Activated naive CD4-positive, alpha-beta T cell treated with anti-CD3 and anti-CD28 coated beads for 36 hours (primary cell): ENCODE measurements at regions not wholly inside any gene's neighbourhood (a gene's known extent, or its start where the extent isn't known, plus 50 kb on each side); places are given as distances from the start of the nearest gene placed in this dataset.

Source experiments
- CTCF ChIA-PET: fragments of 350-600 bp; sonication (Branson Sonifier 250); formaldehyde crosslinking; loops from one replicate; lab custom pipeline; 2021; ENCODE audit warnings: antibody characterized with exemption; lab: Charles Lee
- DNase-seq: peaks from one replicate; pipeline ENCODE4 v3.0.0-alpha.2; 2020
- H3K27ac Mint-ChIP-seq: one replicate; pipeline ENCODE4 v1.8.0; 2021; ENCODE audit warnings: mild to moderate bottlenecking, mixed read lengths
- H3K27me3 Mint-ChIP-seq: one replicate; pipeline ENCODE4 v1.8.0; 2021; ENCODE audit warnings: low read depth, mixed read lengths
- H3K36me3 Mint-ChIP-seq: one replicate; pipeline ENCODE4 v1.8.0; 2021; ENCODE audit warnings: low read depth, mixed read lengths
- H3K4me1 Mint-ChIP-seq: one replicate; pipeline ENCODE4 v1.8.0; 2021; ENCODE audit warnings: low read depth, mixed read lengths
- H3K4me3 Mint-ChIP-seq: one replicate; pipeline ENCODE4 v1.8.0; 2021; ENCODE audit warnings: mild to moderate bottlenecking, moderate library complexity, mixed read lengths
- H3K9me3 Mint-ChIP-seq: one replicate; pipeline ENCODE4 v1.8.0; 2021; ENCODE audit warnings: mixed read lengths
- intact Hi-C: fragments of 100-400 bp; cut with micrococcal nuclease; formaldehyde crosslinking; loops from one replicate; pipeline ENCODE4 v1.15.1; 2023

DNA sequence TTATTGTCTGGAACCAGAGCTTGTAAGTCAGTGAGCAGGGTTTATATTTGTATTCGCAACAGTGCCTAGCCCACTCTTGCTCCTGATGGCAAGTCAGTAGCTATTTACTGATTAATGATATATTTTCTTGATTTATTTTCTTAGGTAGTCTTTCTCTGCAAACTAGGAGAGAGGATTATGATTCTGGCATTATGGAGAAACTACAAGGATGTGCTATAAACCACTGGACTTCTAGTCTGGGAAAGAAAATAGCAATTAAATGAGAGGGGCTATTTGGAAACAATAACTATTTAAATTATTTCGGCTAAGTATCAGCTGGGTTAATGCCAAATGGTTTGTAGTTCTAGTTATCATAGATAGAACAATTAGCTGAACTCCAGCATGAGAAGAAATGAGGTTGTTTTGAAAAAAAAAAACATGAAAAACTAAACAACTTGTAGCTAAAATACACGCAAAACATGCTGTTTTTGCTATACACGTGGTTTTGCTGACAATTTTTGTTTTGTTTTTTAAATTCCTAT, 304.9 kb upstream of the TCF21 start:
- H3K4me1 Mint-ChIP-seq: no peaks in the 10 kb centered on the region
- no peaks in the 10 kb centered on the region for H3K36me3 Mint-ChIP-seq
- H3K27me3 Mint-ChIP-seq: peaks cover under 1% of the 10 kb centered on the region
- CTCF ChIA-PET: no interaction called here
- H3K27ac Mint-ChIP-seq: no peak overlapping the region
- H3K4me3 Mint-ChIP-seq: no peak overlapping the region
- intact Hi-C loops: no loop called here
- DNase-seq: no peak
- no peaks in the 10 kb centered on the region for H3K9me3 Mint-ChIP-seq

DNA sequence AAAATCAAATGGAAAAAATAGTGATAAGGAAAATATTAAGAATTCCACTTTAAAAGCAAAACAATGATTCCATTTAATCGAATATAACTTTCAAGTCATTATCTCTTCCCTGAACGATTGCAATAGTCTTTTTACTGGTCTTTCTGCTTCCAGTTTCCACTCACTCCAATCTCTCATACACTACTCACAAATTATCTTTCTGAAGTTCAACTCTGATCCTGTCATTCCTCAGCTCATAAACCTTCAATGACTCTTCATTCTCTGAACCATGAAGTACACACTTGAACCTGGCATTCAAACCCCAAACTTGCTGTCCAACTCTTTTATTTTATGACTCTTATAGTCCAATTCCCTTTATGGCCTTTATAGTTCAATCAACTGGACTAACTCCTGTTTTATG, 304.1 kb upstream of the TCF21 start:
- H3K9me3 Mint-ChIP-seq: no peaks in the 10 kb centered on the region
- no peaks in the 10 kb centered on the region for H3K4me1 Mint-ChIP-seq

DNA sequence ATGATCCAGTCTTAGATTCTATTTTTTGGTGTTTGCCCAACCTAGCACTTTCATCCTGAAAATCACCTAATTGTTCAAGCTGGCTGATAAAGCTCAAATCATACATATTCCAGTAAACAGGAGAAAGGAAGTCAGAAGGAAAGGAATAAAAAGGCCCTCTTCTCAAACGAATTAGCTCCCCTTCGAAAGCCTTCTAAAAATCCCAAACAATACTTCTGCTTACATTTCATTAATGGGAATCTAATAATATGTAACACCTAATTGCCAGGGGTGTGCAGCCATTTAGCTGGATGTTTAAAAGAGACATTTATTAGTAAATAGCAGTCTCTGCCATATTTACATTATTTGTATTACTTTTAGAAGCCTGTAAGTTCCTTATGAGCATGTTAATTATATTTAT, 302.9 kb upstream of the TCF21 start:
- DNase-seq: no peak
- CTCF ChIA-PET: interaction anchor here (0.6 kb wide), 2 partner anchors 13 to 19 kb away, joined by 3 read pairs; no protein-coding TSS in a partner anchor
- Mint-ChIP-seq H3K36me3 (no peaks in the 10 kb centered on the region), H3K9me3 (no peaks in the 10 kb centered on the region), H3K4me1 (no peaks in the 10 kb centered on the region), H3K27ac (no peak overlapping the region), H3K4me3 (no peak overlapping the region), H3K27me3 (no peaks in the 10 kb centered on the region)
- intact Hi-C loops: no loop called here

More for the DNA sequence above, 304.1 kb upstream of the TCF21 start:
- DNase-seq: no peak
- no peak overlapping the region for H3K4me3 Mint-ChIP-seq
- no peak overlapping the region for H3K27ac Mint-ChIP-seq
- no peaks in the 10 kb centered on the region for H3K36me3 Mint-ChIP-seq
- H3K27me3 Mint-ChIP-seq: no peaks in the 10 kb centered on the region
- intact Hi-C loops: no loop called here
- CTCF ChIA-PET: no interaction called here

DNA sequence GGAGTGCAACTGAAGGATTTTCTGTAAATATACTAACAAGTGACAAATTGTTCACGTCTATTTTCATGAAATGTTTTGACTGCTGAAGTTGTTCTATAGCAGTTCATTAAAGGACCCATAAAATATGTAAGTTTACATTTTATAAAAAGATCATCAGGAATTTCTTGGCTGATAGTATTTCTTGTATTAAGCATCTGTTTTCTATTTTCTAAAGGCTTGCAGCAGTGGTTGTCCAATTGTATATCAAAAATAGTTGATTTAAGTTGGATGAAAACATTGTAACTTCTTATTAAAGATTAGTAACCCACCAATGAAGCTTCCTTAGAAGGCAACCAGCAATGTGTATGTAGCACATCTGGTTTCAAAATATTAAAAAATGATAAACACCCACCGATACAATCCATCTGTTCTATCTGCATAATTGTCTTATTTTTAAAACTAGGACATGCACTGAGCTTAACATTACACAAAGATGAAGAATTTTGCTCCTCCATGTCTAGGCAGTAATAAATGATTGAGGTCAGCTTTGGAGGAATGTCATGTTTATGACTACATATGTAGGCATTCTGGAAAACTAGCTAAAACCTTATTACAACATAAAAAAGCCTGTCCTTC, 301.3 kb upstream of the TCF21 start:
- DNase-seq: no peak
- H3K4me1 Mint-ChIP-seq: no peaks in the 10 kb centered on the region
- no peaks in the 10 kb centered on the region for H3K9me3 Mint-ChIP-seq
- H3K4me3 Mint-ChIP-seq: no peak overlapping the region
- H3K27ac Mint-ChIP-seq: no peak overlapping the region
- CTCF ChIA-PET: no interaction called here
- H3K27me3 Mint-ChIP-seq: no peaks in the 10 kb centered on the region
- intact Hi-C loops: no loop called here
- H3K36me3 Mint-ChIP-seq: no peaks in the 10 kb centered on the region

DNA sequence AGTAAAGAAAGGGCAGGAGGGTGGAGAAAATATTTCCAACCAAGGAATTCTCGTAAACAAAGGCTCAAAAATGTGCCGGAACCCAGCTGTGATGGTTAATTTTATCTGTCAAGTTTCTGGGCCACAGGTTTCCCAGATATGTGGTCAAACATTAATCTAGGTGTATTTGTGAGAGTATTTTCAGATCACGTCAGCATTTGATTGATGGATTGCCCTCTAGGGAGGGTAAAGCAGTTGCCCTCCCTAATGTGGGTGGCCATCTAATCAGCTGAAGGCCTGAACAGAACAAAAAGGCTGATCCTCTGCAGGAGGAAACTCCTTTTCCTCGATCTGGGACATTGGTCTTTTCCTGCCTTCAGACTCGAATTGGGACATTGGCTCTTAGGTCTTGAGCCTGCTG, 298.7 kb upstream of the TCF21 start:
- Mint-ChIP-seq H3K27ac (no peak overlapping the region), H3K36me3 (no peaks in the 10 kb centered on the region), H3K4me1 (no peaks in the 10 kb centered on the region), H3K4me3 (no peak overlapping the region), H3K9me3 (no peaks in the 10 kb centered on the region), H3K27me3 (no peaks in the 10 kb centered on the region)
- intact Hi-C loops: no loop called here
- no peak for DNase-seq
- CTCF ChIA-PET: no interaction called here

DNA sequence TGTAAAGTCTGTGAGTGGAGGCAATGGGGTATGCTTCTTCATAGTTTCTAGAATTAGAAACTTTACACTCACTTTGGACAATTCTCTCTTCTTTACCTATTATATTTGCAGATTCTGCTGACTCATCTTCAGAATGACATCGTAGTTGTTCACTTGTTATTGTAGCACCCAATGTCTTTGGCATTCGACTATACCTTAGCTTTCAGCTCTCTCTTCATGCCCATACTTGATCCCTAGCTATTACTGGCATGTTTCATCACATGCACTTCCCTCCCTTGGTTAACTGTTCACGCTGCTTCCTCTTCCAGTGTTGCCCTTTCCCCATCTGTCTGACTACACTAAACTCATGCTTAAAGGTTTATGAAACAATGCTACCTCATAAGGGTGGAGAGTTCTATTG, 298.1 kb upstream of the TCF21 start:
- no peaks in the 10 kb centered on the region for H3K36me3 Mint-ChIP-seq
- no peaks in the 10 kb centered on the region for H3K27me3 Mint-ChIP-seq
- no peak for DNase-seq
- CTCF ChIA-PET: no interaction called here
- H3K27ac Mint-ChIP-seq: no peak overlapping the region
- no peak overlapping the region for H3K4me3 Mint-ChIP-seq
- H3K4me1 Mint-ChIP-seq: no peaks in the 10 kb centered on the region
- no peaks in the 10 kb centered on the region for H3K9me3 Mint-ChIP-seq
- intact Hi-C loops: no loop called here

DNA sequence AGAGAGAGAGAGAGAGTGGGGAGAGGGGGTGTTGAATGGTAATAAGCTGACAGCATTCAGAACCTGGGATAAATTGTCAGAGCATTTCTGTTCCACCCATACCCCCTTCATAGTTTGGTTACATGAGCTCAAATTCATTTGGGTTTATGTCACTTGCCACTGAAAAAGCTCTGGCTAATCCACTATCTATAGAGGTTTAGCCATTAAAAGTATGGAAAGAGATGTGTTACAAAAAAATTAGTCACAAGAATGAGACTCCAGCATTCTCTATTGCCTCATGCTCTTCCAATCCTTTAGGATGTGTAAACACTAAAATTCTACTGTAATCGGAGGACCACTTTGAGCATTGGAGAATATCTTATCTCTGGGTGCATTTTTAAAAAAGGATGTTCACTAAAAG, 297.6 kb upstream of the TCF21 start:
- H3K36me3 Mint-ChIP-seq: no peaks in the 10 kb centered on the region
- DNase-seq: no peak
- H3K27ac Mint-ChIP-seq: no peak overlapping the region
- no peaks in the 10 kb centered on the region for H3K27me3 Mint-ChIP-seq
- no peaks in the 10 kb centered on the region for H3K9me3 Mint-ChIP-seq
- no peak overlapping the region for H3K4me3 Mint-ChIP-seq
- intact Hi-C loops: no loop called here
- H3K4me1 Mint-ChIP-seq: no peaks in the 10 kb centered on the region
- CTCF ChIA-PET: no interaction called here

DNA sequence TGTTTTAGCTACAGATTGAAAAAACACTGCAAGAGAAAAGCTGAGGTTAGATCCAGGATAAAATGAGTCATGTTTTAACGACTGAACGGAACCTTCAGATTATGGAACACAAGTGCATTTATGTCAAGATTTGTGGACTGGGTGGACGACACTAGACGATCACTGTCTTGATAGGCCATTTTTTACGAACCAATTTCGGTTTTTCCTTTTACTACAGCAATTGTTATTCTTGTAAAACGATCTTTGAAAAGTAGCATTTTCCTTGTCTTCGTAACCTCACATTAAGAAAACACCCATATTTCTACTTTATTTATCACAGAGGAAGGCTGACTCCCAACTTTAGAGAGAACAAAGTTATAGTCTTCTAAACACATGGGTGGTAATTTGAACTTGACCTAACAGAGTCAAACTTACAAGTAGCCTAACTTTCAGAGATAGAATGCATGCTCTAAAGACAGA, 294.2 kb upstream of the TCF21 start:
- CTCF ChIA-PET: no interaction called here
- Mint-ChIP-seq H3K36me3 (no peaks in the 10 kb centered on the region), H3K27ac (no peak overlapping the region), H3K27me3 (no peaks in the 10 kb centered on the region), H3K9me3 (no peaks in the 10 kb centered on the region), H3K4me1 (no peaks in the 10 kb centered on the region), H3K4me3 (no peak overlapping the region)
- intact Hi-C loops: no loop called here
- no peak for DNase-seq

DNA sequence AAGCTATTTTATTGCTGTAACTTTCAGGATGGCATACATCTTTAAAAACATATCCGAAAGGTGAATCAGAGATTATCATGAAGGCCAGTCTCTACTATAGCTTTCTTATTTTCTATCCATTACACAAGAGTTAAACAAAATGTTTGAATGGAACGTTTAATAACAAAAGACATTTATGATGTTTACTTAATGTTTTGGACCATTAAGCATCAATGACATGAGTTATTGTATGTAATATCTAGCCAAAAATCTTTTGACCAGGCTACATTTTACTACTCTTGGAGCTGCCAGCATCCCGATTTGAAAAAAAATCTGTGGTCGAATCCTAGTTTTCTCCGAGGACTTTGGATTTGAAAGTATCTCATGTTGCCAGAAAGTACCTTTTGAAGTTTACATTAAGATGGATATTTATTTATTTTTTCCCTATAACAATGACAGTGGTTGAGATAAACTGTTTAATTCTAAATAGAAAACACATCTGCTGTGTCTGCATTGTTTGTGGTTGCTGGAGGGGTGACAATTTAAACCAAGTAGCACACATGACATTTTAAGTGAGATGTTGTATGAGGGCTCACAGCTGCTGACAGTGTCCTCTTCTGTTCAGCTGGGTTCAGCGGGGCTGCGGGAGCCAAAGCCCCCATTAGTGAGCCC, 293.7 kb upstream of the TCF21 start:
- no peaks in the 10 kb centered on the region for H3K9me3 Mint-ChIP-seq
- CTCF ChIA-PET: no interaction called here
- H3K4me1 Mint-ChIP-seq: no peaks in the 10 kb centered on the region
- no peaks in the 10 kb centered on the region for H3K36me3 Mint-ChIP-seq
- no peak for DNase-seq
- intact Hi-C loops: no loop called here
- H3K27ac Mint-ChIP-seq: no peak overlapping the region
- H3K27me3 Mint-ChIP-seq: no peaks in the 10 kb centered on the region
- H3K4me3 Mint-ChIP-seq: no peak overlapping the region

DNA sequence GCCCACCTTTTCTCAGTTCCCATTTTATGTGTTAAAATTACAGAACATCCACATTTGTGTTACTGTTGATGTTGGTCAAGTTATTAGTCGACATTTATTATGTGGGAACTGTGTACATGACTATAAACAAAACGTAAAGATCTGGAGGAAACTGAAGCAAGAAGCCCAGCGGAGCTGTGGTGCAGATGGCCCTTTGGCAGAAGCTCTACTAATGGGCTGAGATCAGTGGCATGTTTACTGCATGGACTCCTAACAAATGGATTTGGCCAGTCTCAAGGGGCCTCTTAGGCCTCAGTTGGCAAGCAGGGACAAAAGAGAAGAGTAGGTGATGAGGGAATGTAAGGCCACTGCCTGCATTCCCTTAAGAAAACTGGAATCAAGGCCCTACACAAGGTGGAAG, 282.1 kb upstream of the TCF21 start:
- Mint-ChIP-seq H3K4me1 (no peaks in the 10 kb centered on the region), H3K27me3 (peaks cover 3% of the 10 kb centered on the region), H3K9me3 (no peaks in the 10 kb centered on the region), H3K36me3 (no peaks in the 10 kb centered on the region), H3K27ac (no peak overlapping the region), H3K4me3 (no peak overlapping the region)
- DNase-seq: no peak
- intact Hi-C loops: no loop called here
- CTCF ChIA-PET: no interaction called here

DNA sequence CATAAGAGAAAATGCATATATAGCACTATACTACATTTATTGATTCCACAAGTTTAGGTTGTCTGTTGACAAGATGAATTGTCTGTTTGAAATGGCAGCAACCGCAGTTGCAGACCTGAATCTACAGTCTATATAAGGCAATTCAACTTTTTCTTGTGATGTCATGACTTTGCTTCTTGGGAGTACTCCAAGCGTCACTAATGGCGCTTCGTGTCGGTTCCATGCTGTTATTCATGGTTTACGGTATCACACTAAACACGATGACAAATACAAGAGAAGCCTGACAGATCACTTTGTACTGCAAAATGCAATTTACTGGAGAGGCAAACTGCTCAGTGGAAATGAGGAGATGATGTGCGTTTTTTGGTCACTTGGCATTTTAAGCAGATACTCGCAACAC, 280.3 kb upstream of the TCF21 start:
- DNase-seq: no peak
- H3K4me1 Mint-ChIP-seq: no peaks in the 10 kb centered on the region
- no peaks in the 10 kb centered on the region for H3K9me3 Mint-ChIP-seq
- H3K27ac Mint-ChIP-seq: no peak overlapping the region
- intact Hi-C loops: no loop called here
- peaks cover 6% of the 10 kb centered on the region for H3K27me3 Mint-ChIP-seq
- no peaks in the 10 kb centered on the region for H3K36me3 Mint-ChIP-seq
- no peak overlapping the region for H3K4me3 Mint-ChIP-seq
- CTCF ChIA-PET: no interaction called here

DNA sequence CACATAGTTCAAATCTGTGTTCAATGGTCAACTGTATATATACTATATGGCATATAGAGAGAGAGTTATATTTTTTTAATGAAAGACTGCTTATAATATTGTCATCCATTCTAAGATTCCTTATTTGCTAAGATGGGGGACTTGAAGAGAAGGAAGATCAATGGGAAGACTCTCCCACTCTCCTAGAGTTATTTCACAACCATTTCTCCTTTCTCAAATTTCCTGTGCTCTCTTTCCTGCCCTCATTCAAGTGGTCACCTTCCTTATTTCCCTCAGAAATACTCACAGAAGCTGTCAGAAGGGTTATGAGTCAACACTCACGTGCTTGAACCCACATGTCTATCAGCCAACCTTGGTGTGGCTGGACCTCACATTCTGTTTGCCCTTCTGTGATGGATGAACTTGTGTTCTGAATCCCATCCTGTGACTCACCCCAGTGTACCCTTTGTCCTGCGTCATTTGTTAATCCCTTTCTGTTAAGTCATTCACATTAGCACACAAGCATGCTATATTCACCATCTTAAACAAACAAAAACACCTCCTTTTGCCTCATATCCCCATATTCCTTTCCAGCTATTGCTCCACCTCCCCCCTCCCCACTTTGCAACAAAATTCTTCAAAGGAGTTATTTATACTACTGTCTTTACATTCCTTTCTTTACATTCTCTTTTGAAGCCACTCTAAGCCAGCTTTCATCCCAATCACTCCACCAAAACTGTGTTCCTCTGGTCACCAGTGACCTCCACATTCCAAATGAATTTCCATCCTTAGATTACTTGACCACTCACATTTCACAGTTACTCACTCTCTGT, 279.3 kb upstream of the TCF21 start:
- DNase-seq: no peak
- Mint-ChIP-seq H3K9me3 (no peaks in the 10 kb centered on the region), H3K4me1 (no peaks in the 10 kb centered on the region), H3K4me3 (no peak overlapping the region), H3K27me3 (peaks cover 6% of the 10 kb centered on the region), H3K27ac (no peak overlapping the region), H3K36me3 (no peaks in the 10 kb centered on the region)
- CTCF ChIA-PET: interaction anchor here (0.7 kb wide), 1 partner anchor 26 kb away, joined by 3 read pairs; no protein-coding TSS in a partner anchor
- intact Hi-C loops: no loop called here
